HCT116 (cell line): ENCODE measurements at regions not wholly inside any gene's neighbourhood (a gene's known extent, or its start where the extent isn't known, plus 50 kb on each side); places are given as distances from the start of the nearest gene placed in this dataset.

ENCODE experiments used
- ATAC-seq: fragments of 200-7000 bp; cut with Tn5 transposase; 2 replicates; pipeline ENCODE4 v1.9.1; 2020; ENCODE audit warnings: mild to moderate bottlenecking, moderate library complexity
- BruUV-seq: library from RNA; stranded (reverse); fragments of 400-500 nt; replicated peaks from 2 replicates; lab custom pipeline; 2021; lab: Mats Ljungman, UMichigan
- CTCF ChIA-PET: fragments of 300-600 bp; sonication (Branson Sonifier 250); formaldehyde crosslinking; loops from one replicate; lab custom pipeline; 2021; ENCODE audit warnings: antibody characterized with exemption; lab: Charles Lee
- POLR2A ChIA-PET: fragments of 300-600, 350-600 bp; sonication (Branson Sonifier 250); formaldehyde crosslinking; loops from one replicate; lab custom pipeline; 2021; ENCODE audit warnings: antibody characterized with exemption; lab: Charles Lee
- RAD21 ChIA-PET, 2 experiments: fragments of 300-600 bp; sonication (Branson Sonifier 250); formaldehyde crosslinking; loops; one replicate each; lab custom pipeline; 2023; ENCODE audit warnings: low total read pairs in 2 of 2; ENCODE audit not compliant: uncharacterized antibody in 2 of 2, unreplicated experiment in 2 of 2, low non-redundant PET in 1 of 2; lab: Charles Lee
- DNase-seq: peaks from one replicate; pipeline ENCODE4 v3.0.0-alpha.2; 2010; ENCODE audit warnings: low read depth, low spot score
- H2AFZ ChIP-seq: fragments of 200-600 bp; shearing (Covaris generic), sonication (generic); 2 replicates; pipeline ENCODE4 v1.6.1; 2017; ENCODE audit warnings: low read depth, mixed run types, mixed read lengths, antibody characterized with exemption, low read length; ENCODE audit not compliant: poor library complexity, severe bottlenecking
- H3K27ac ChIP-seq: 2 replicates; pipeline ENCODE4 v1.5.1; 2012; ENCODE audit warnings: low read depth, low read length
- H3K27me3 ChIP-seq: fragments of 200-600 bp; sonication (generic); 2 replicates; pipeline ENCODE4 v1.6.1; 2016; ENCODE audit warnings: mixed run types, low read length, mixed read lengths; ENCODE audit not compliant: insufficient read depth
- H3K36me3 ChIP-seq, 2 experiments: fragments of 200-500 bp in 1 of 2; fragments of 200-600 bp in 1 of 2; sonication (Bioruptor generic) in 1 of 2; sonication (generic) in 1 of 2; 2 replicates each; pipeline versions ENCODE4 v1.5.1 to v1.6.1; 2014 to 2016; ENCODE audit warnings: low read length in 2 of 2, inconsistent platforms in 1 of 2, mixed read lengths in 1 of 2, mixed run types in 1 of 2; ENCODE audit not compliant: insufficient read depth in 2 of 2, control insufficient read depth in 1 of 2
- H3K4me1 ChIP-seq, 2 experiments: fragments of 200-600 bp in 1 of 2; sonication (generic) in 1 of 2; 2 replicates each; pipeline versions ENCODE4 v1.5.1 to v1.6.1; 2012 to 2017; ENCODE audit warnings: low read length in 2 of 2, inconsistent platforms in 1 of 2, mild to moderate bottlenecking in 1 of 2, mixed read lengths in 1 of 2, mixed run types in 1 of 2, moderate library complexity in 1 of 2; ENCODE audit not compliant: insufficient read depth in 2 of 2, control insufficient read depth in 1 of 2
- H3K4me2 ChIP-seq: fragments of 200-600 bp; sonication (generic); 2 replicates; pipeline ENCODE4 v1.6.1; 2017; ENCODE audit warnings: mixed run types, low read length, mixed read lengths
- H3K4me3 ChIP-seq, 2 experiments: fragments of 200-600 bp in 1 of 2; sonication (generic) in 1 of 2; replicated peaks in 1 of 2; 2 replicates each; pipeline ENCODE4 v1.5.1; 2011 to 2016; ENCODE audit warnings: low read length in 2 of 2, control low read depth in 1 of 2, low read depth in 1 of 2, mild to moderate bottlenecking in 1 of 2, mixed read lengths in 1 of 2, mixed run types in 1 of 2
- H3K79me2 ChIP-seq: fragments of 200-600 bp; sonication (generic); 2 replicates; pipeline ENCODE4 v1.6.1; 2017; ENCODE audit warnings: mild to moderate bottlenecking, mixed run types, low read length, moderate library complexity, mixed read lengths; ENCODE audit not compliant: insufficient read depth
- H3K9ac ChIP-seq: fragments of 200-600 bp; sonication (generic); 2 replicates; pipeline ENCODE4 v1.6.1; 2016; ENCODE audit warnings: low read length, mixed read lengths
- H3K9me2 ChIP-seq: fragments of 200-600 bp; sonication (generic), shearing (Covaris generic); 2 replicates; pipeline ENCODE4 v1.6.1; 2017; ENCODE audit warnings: mixed run types, mild to moderate bottlenecking, moderate library complexity; ENCODE audit not compliant: insufficient read depth
- H3K9me3 ChIP-seq, 2 experiments: fragments of 200-500 bp in 1 of 2; fragments of 200-600 bp in 1 of 2; sonication (Bioruptor generic) in 1 of 2; sonication (generic) in 1 of 2; 2 replicates each; pipeline ENCODE4 v1.6.1; 2014 to 2017; ENCODE audit warnings: low read length in 2 of 2, mixed read lengths in 2 of 2, inconsistent platforms in 1 of 2, low read depth in 1 of 2, mild to moderate bottlenecking in 1 of 2, mixed run types in 1 of 2, moderate library complexity in 1 of 2; ENCODE audit not compliant: control insufficient read depth in 1 of 2, insufficient read depth in 1 of 2
- H4K20me1 ChIP-seq: fragments of 200-600 bp; sonication (generic), shearing (Covaris generic); 2 replicates; pipeline ENCODE4 v1.6.1; 2017; ENCODE audit warnings: mixed run types, mild to moderate bottlenecking, moderate library complexity; ENCODE audit not compliant: insufficient read depth
- CEBPB ChIP-seq: IDR thresholded peaks from 2 replicates; pipeline ENCODE4 v1.6.1; 2012; ENCODE audit warnings: low read depth
- EGR1 ChIP-seq: IDR thresholded peaks from 2 replicates; pipeline ENCODE4 v1.6.1; 2012; ENCODE audit warnings: low read depth
- EZH2 ChIP-seq: fragments of 200-600 bp; sonication (generic); IDR thresholded peaks from 2 replicates; pipeline ENCODE4 v1.6.1; 2017; ENCODE audit warnings: antibody characterized with exemption, mixed run types
- JUND ChIP-seq: IDR thresholded peaks from 2 replicates; pipeline ENCODE4 v1.6.1; 2012
- SP1 ChIP-seq: IDR thresholded peaks from 2 replicates; pipeline ENCODE4 v1.6.1; 2012; ENCODE audit warnings: low read depth
- SRF ChIP-seq: IDR thresholded peaks from 2 replicates; pipeline ENCODE4 v1.6.1; 2012; ENCODE audit warnings: low read depth
- ZFX ChIP-seq: fragments of 450-650 bp; IDR thresholded peaks from 2 replicates; pipeline ENCODE4 v1.6.1; 2017
- intact Hi-C: fragments of 100-400 bp; cut with micrococcal nuclease; formaldehyde crosslinking; loops from 2 replicates; pipeline ENCODE4 v1.10.0; 2022
- TF ChIP-seq, protein P1 (sequence below): IDR thresholded peaks from 2 replicates; pipeline ENCODE4 v1.6.1; 2011; ENCODE audit warnings: mild to moderate bottlenecking, low read length, moderate library complexity; ENCODE audit not compliant: insufficient replicate concordance; ENCODE audit errors: extremely low read depth
- TF ChIP-seq, protein P2 (sequence below): IDR thresholded peaks from 2 replicates; pipeline ENCODE4 v1.6.1; 2012
- TF ChIP-seq, protein P3 (sequence below): IDR thresholded peaks from 2 replicates; pipeline ENCODE4 v1.6.1; 2012; ENCODE audit warnings: low read depth

DNA sequence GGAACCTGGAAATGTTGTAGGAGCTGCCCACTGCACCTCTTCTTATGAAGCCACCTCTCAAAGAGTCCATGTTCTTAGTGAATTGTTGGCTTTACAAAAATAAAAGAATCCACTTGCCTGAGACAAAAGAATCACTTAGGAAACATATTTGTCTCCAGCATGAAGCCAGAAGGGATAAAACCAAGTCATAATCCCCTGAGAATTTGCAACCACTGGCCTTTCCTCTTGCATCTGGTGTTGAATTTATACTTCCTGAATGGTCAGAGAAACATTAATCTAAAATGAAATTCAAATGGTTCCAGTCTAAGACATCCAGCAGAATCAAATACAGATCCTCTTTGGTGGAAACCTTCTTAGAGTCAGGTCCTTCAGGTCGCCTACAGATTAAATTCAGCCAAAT lies 192.5 kb upstream of the ECI2 start:
- ChIA-PET CTCF (no interaction called here), POLR2A (no interaction called here), RAD21 (no interaction called here)
- H3K79me2 ChIP-seq = no peaks in the 10 kb centered on the region
- H3K9me3 ChIP-seq = no peaks in the 10 kb centered on the region
- TF ChIP-seq EZH2 (no peak), JUND (no peak), SRF (no peak), SP1 (no peak), ZFX (no peak), EGR1 (no peak), CEBPB (no peak)
- TF ChIP-seq, protein P1, sequence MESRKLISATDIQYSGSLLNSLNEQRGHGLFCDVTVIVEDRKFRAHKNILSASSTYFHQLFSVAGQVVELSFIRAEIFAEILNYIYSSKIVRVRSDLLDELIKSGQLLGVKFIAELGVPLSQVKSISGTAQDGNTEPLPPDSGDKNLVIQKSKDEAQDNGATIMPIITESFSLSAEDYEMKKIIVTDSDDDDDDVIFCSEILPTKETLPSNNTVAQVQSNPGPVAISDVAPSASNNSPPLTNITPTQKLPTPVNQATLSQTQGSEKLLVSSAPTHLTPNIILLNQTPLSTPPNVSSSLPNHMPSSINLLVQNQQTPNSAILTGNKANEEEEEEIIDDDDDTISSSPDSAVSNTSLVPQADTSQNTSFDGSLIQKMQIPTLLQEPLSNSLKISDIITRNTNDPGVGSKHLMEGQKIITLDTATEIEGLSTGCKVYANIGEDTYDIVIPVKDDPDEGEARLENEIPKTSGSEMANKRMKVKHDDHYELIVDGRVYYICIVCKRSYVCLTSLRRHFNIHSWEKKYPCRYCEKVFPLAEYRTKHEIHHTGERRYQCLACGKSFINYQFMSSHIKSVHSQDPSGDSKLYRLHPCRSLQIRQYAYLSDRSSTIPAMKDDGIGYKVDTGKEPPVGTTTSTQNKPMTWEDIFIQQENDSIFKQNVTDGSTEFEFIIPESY = no peak
- TF ChIP-seq, protein P2, sequence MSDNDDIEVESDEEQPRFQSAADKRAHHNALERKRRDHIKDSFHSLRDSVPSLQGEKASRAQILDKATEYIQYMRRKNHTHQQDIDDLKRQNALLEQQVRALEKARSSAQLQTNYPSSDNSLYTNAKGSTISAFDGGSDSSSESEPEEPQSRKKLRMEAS = no peak
- TF ChIP-seq, protein P3, sequence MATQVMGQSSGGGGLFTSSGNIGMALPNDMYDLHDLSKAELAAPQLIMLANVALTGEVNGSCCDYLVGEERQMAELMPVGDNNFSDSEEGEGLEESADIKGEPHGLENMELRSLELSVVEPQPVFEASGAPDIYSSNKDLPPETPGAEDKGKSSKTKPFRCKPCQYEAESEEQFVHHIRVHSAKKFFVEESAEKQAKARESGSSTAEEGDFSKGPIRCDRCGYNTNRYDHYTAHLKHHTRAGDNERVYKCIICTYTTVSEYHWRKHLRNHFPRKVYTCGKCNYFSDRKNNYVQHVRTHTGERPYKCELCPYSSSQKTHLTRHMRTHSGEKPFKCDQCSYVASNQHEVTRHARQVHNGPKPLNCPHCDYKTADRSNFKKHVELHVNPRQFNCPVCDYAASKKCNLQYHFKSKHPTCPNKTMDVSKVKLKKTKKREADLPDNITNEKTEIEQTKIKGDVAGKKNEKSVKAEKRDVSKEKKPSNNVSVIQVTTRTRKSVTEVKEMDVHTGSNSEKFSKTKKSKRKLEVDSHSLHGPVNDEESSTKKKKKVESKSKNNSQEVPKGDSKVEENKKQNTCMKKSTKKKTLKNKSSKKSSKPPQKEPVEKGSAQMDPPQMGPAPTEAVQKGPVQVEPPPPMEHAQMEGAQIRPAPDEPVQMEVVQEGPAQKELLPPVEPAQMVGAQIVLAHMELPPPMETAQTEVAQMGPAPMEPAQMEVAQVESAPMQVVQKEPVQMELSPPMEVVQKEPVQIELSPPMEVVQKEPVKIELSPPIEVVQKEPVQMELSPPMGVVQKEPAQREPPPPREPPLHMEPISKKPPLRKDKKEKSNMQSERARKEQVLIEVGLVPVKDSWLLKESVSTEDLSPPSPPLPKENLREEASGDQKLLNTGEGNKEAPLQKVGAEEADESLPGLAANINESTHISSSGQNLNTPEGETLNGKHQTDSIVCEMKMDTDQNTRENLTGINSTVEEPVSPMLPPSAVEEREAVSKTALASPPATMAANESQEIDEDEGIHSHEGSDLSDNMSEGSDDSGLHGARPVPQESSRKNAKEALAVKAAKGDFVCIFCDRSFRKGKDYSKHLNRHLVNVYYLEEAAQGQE = no peak
- H2AFZ ChIP-seq = no peak overlapping the region
- intact Hi-C loops = no loop called here
- no peak overlapping the region for H3K4me2 ChIP-seq
- H3K9ac ChIP-seq = no peak overlapping the region
- H3K4me3 ChIP-seq = no peak overlapping the region
- DNase-seq (no peak), ATAC-seq (no peak)
- H4K20me1 ChIP-seq = no peaks in the 10 kb centered on the region
- H3K4me1 ChIP-seq = no peaks in the 10 kb centered on the region
- no TSS peak for BruUV-seq
- H3K9me2 ChIP-seq = no peaks in the 10 kb centered on the region
- H3K27me3 ChIP-seq = no peaks in the 10 kb centered on the region
- H3K27ac ChIP-seq = no peak overlapping the region
- no peaks in the 10 kb centered on the region for H3K36me3 ChIP-seq
